Mesodermal cell (in vitro differentiated cells): ENCODE measurements at regions not wholly inside any gene's neighbourhood (a gene's known extent, or its start where the extent isn't known, plus 50 kb on each side); places are given as distances from the start of the nearest gene placed in this dataset.
"Not testable (repeated sequence)": the region's sequence is repeated elsewhere in the genome, so short reads cannot be mapped to it uniquely, and the experiment has no call there.

Experiments used
- H3K27ac ChIP-seq: 2 replicates; pipeline ENCODE4 v1.7.0; 2013; ENCODE audit warnings: mild to moderate bottlenecking, low read depth, low read length, moderate library complexity; ENCODE audit not compliant: severe bottlenecking
- H3K36me3 ChIP-seq: 2 replicates; pipeline ENCODE4 v1.7.1; 2013; ENCODE audit warnings: mild to moderate bottlenecking, low read length, moderate library complexity; ENCODE audit not compliant: control insufficient read depth, insufficient read depth
- H3K4me1 ChIP-seq: one replicate; pipeline ENCODE4 v1.7.1; 2013; ENCODE audit warnings: mild to moderate bottlenecking, low read length; ENCODE audit not compliant: insufficient read depth, control insufficient read depth, poor library complexity, severe bottlenecking
- H3K4me3 ChIP-seq: 2 replicates; pipeline ENCODE4 v1.7.0; 2013; ENCODE audit warnings: low read length, control low read depth, mild to moderate bottlenecking; ENCODE audit not compliant: insufficient read depth, poor library complexity, severe bottlenecking; ENCODE audit errors: extremely low read depth
- H3K9me3 ChIP-seq: 2 replicates; pipeline ENCODE4 v1.7.1; 2013; ENCODE audit warnings: mild to moderate bottlenecking, low read length, moderate library complexity; ENCODE audit not compliant: control insufficient read depth
- WGBS, 2 experiments: methylation state at CpG; one replicate each; pipeline ENCODE4 v1.1.5; 2013; ENCODE audit warnings: missing lambda C conversion rate in 2 of 2; ENCODE audit not compliant: insufficient coverage in 2 of 2; 5-methylcytosine and 5-hydroxymethylcytosine counted together

DNA sequence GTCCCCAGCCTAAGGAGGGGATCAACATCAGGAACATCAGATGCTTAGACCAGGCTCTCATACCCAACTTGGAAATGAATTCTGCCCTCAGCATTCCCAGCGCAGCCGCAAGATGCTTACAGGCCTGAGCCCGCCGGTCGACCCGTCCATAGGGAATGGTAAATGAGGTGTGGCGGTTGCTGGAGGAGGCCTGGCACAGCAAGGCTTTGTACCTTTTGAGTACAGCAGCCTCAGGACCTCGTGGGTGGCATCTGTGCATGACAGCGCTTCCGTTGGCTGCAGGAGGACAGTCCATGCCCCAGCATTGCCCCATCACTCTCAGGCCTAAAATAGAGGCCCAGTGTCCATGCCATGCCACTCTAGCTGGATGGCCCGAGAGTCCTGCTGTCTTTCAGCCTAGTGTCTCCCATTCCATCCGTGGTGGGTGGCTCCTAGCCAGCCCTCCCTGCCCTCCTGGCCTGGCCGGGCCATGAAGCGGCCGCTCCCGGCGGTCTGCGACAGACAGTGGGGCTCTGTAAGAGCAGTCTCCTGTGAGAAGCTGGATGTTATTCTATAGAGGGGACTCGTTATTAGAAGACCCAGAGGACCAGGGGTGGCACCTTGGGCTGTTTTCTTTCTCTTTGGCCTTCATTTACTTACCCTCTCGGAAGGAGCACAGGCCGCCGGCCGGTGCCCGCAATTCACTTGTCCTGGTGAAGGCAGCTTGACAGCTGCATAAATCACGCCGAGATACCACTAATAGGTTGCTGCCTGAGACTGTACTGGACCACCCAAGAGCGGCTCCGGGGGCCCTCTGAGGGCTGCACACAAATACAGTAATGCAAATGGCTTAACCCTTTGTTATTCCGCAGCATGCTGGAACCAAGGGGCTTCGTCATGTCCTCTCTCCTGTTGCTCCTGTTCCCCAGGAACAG, 223.5 kb upstream of the TUT7 start:
- 75 to 80% methylated on average over 24 to 28 of the region's 30 CpGs for WGBS, 2 experiments
- Histone ChIP-seq H3K36me3 (no peaks in the 10 kb centered on the region), H3K4me1 (peaks cover 4% of the 10 kb centered on the region), H3K4me3 (no peak overlapping the region), H3K9me3 (no peaks in the 10 kb centered on the region), H3K27ac (no peak overlapping the region)

DNA sequence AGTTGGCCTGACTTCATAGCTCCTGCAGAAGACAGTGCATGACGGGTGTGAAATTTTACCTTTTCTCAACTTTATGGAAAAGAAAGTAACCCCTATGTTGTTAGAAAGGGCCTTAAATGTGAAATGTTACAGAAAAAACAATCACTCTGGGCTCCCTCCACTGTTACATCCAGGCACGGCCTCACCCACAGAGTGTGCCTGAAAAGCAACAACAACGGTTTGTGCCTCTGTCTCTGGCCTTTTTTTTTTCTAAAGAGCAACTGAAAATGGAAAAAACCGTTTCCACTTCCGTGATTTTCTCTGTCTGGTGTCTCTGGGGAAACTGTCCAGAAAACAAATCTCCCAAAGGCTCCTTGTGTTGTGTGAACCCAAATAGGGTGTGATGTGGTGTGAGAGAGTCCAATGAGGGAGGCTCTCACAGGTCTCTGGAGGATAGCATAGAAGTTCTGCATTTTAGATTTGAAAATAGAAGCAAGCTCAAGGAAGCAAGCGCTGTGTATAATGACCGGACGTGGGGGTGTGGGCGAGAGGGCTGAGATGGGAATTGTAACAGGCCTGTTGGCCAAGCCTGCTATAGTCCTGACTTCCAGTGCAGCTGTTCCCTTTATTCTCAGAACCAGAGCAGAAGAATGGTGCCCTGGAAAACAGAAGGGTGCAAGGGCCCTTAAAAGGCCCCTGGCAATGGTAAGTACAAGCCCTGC, 221.8 kb upstream of the TUT7 start:
- 95% methylated on average over 4 to 8 of the region's 9 CpGs for WGBS, 2 experiments
- Histone ChIP-seq H3K27ac (no peak overlapping the region), H3K4me3 (no peak overlapping the region), H3K36me3 (no peaks in the 10 kb centered on the region), H3K9me3 (no peaks in the 10 kb centered on the region), H3K4me1 (peaks cover 4% of the 10 kb centered on the region)

DNA sequence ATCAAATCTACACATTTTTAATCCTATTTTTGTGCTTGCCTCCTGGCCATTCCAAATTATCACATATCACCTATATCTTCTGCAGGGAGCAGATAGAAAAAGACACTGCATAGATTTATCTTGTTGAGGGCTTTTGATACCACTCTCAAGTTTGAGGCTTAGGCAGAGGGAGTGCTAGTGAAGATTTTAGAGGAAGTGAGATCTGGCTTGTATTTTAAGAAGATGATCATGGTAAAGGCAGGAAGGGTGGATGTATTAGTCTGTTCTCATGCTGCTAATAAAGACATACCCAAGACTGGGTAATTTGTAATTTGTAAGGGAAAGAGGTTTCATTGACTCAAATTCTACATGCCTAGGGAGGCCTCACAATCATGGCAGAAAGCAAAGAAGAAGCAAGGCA, 220.9 kb upstream of the TUT7 start:
- Histone ChIP-seq H3K4me1 (peaks cover 4% of the 10 kb centered on the region), H3K9me3 (no peaks in the 10 kb centered on the region), H3K27ac (no peak overlapping the region), H3K36me3 (no peaks in the 10 kb centered on the region), H3K4me3 (no peak overlapping the region)

DNA sequence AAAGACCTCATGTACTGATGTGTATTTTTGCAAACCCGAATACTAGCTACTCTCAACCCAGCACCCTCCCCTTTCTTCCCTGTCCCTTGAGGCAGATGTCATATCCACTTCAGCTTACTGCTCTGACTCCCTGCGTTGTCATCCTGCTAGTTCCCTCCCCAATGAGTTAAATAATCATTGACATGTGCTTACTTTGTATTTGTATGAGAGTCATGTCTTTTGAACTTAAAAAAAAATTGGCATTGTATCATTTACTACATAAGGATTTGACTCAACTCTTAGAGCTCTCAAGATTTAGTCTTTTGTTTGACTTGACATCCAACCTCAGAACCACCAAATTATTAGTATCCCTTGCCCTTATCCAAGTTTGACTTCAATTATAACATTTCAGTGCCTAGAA, 219.7 kb upstream of the TUT7 start:
- 86% methylated on average over 1 of the region's 2 CpGs; no CpG with 5 or more reads in 1 of the 2 experiments for WGBS, 2 experiments
- no peaks in the 10 kb centered on the region for H3K36me3 ChIP-seq
- H3K27ac ChIP-seq: no peak overlapping the region
- H3K9me3 ChIP-seq: no peaks in the 10 kb centered on the region
- peaks cover 4% of the 10 kb centered on the region for H3K4me1 ChIP-seq
- no peak overlapping the region for H3K4me3 ChIP-seq

DNA sequence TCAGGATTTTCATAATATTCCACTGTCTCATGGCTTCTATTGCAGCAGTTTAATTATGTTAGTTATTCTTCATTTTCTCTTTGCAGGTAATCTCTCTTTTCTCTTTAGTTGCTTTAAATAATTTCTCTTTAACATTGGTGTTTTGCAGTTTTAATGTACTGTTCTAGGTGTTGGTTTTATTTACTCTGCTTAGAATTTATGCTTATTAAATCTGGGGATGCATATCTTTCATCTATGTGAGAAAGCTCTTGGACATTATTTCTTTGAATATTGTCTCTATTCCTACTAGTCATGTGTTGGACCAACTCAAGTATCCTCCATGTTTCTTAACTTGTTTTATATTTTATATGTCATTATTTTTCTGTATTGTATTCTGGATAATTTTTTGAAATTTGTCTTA, 218.7 kb upstream of the TUT7 start:
- Histone ChIP-seq H3K4me1 (peaks cover under 1% of the 10 kb centered on the region), H3K36me3 (no peaks in the 10 kb centered on the region), H3K27ac (no peak overlapping the region)

DNA sequence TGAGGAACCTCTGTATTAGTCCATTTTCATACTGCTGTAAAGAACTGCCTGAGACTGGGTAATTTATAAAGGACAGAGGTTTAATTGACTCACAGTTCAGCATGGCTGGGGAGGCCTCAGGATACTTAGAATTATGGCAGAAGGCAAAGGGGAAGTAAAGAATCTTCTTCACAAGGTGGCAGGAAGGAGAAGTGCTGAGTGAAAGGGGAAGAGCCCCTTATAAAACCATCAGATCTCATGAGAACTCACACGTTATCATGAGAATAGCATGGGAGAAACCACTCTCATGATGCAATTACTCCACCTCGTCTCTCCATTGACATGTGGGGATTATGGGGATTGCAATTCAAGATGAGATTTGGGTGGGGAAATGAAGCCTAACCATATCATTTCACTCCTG, 211.4 kb upstream of the TUT7 start:
- not testable (repeated sequence) for H3K27ac ChIP-seq, H3K9me3 ChIP-seq, H3K4me3 ChIP-seq, H3K4me1 ChIP-seq, H3K36me3 ChIP-seq
- no CpG with 5 or more reads among the region's 2 CpGs for WGBS, 2 experiments

More for the DNA sequence above, 218.7 kb upstream of the TUT7 start:
- H3K4me3 ChIP-seq: no peak overlapping the region
- H3K9me3 ChIP-seq: no peaks in the 10 kb centered on the region

DNA sequence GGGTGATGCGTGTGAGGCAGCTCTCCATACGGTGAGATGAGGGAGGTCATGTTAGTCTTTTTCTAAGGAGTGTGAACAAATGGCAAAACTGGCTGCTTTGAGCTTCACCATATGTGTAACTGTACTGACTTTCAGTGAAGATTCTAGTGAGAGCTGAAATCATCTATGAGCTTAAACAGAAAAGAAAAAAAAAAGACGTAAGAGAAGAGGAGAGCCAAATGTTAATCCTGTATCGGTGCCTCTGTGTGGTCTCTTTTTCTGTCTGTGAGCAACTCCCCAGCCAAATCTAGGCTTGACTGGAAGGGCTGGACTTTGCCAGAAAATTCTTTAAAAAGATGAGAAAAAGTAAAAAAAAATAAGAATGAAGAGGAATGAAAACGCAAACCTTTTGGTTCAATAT, 209.7 kb upstream of the TUT7 start:
- peaks cover 5% of the 10 kb centered on the region for H3K4me1 ChIP-seq
- H3K36me3 ChIP-seq: no peaks in the 10 kb centered on the region
- no peak overlapping the region for H3K4me3 ChIP-seq
- H3K27ac ChIP-seq: no peak overlapping the region
- no peaks in the 10 kb centered on the region for H3K9me3 ChIP-seq
- 92 to 100% methylated on average over 4 to 5 of the region's 5 CpGs for WGBS, 2 experiments

DNA sequence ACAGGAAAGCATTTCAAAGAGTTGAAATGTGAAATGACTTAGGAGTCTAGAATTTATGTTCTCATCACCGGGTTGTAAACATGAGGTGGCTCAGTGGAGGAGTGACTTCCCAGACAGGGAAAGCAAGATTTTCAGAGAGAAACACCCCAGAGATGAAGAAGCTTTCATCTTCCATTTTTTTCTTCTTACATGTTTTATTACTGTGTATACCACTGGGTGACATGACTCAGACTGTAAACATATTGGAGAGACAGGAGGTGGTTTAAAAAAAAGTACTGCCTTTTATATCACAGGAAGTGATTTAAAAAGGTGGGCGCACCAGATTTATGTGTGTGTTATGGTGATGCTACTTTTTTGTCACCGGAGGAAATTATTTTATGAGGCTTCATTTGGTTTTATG, 209.1 kb upstream of the TUT7 start:
- Histone ChIP-seq H3K27ac (no peak overlapping the region), H3K4me1 (peaks cover 5% of the 10 kb centered on the region), H3K4me3 (no peak overlapping the region), H3K36me3 (no peaks in the 10 kb centered on the region), H3K9me3 (no peaks in the 10 kb centered on the region)
- 92 to 100% methylated on average over 2 to 3 of the region's 3 CpGs for WGBS, 2 experiments

DNA sequence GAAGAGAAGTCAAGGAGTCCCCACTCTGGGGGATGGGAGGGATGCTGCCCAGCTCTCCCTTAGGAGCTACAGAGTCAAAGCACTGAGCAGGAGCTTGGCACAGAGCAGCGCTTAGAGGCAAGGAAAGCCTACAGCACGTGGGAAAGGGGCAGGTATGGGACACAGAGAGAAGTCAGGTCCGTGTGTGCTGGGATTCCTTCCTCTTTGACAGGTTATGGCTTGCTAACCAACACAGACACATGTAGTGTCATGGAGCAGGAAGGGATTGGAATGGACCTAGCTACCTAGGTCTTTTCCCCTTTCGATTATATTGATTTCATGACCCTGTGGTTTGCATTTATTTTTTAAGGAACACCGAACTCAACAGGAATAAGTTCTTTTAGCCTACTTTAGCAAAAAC, 208.5 kb upstream of the TUT7 start:
- H3K36me3 ChIP-seq: no peaks in the 10 kb centered on the region
- 67 to 80% methylated on average over 1 to 3 of the region's 5 CpGs for WGBS, 2 experiments

DNA sequence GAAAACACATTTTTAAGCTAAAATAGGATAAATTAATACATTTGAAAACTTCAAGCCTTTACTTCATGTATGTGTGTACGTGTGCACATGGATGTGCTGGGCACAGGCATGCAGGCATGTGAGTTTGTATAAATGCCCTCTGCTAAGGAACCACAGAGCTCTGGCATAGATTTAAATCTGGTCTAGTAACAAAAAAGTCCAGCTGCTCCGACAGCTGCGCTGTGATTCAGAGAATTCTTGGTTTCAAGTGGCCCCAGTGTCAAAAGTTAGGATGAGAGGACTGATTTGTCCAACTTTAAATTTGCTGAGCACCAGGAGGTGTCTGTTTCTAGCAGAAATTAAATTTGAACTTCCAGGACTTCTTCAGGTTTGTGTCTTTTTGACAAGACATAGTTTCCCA, 203.7 kb upstream of the TUT7 start:
- H3K27ac ChIP-seq: no peak overlapping the region
- H3K4me1 ChIP-seq: no peaks in the 10 kb centered on the region
- H3K9me3 ChIP-seq: no peaks in the 10 kb centered on the region
- WGBS, 2 experiments: 100% methylated on average over 3 of the region's 3 CpGs
- no peaks in the 10 kb centered on the region for H3K36me3 ChIP-seq
- H3K4me3 ChIP-seq: no peak overlapping the region

More for the DNA sequence above, 208.5 kb upstream of the TUT7 start:
- Histone ChIP-seq H3K27ac (no peak overlapping the region), H3K9me3 (no peaks in the 10 kb centered on the region), H3K4me3 (no peak overlapping the region), H3K4me1 (peaks cover 5% of the 10 kb centered on the region)
